HL-60 (cell line): ENCODE measurements at regions not wholly inside any gene's neighbourhood (a gene's known extent, or its start where the extent isn't known, plus 50 kb on each side); places are given as distances from the start of the nearest gene placed in this dataset.

ENCODE experiments used
- DNase-seq, 2 experiments: peaks; one replicate each; pipeline ENCODE4 v3.0.0-alpha.2; 2010 to 2020; ENCODE audit warnings: low read depth in 1 of 2, low spot score in 1 of 2
- H3K27ac ChIP-seq: fragments of 250-450 bp; sonication (Bioruptor Pico); replicated peaks from 2 replicates; pipeline ENCODE4 v1.5.1; 2020; ENCODE audit warnings: mild to moderate bottlenecking, moderate library complexity
- H3K27me3 ChIP-seq: fragments of 250-450 bp; sonication (Bioruptor Pico); 2 replicates; pipeline ENCODE4 v1.5.1; 2021; ENCODE audit warnings: mild to moderate bottlenecking, moderate library complexity; ENCODE audit not compliant: insufficient read depth, poor library complexity, severe bottlenecking
- H3K4me3 ChIP-seq: replicated peaks from 2 replicates; pipeline ENCODE4 v1.5.1; 2011; ENCODE audit warnings: mild to moderate bottlenecking, control low read depth, low read length; ENCODE audit not compliant: insufficient read depth
- GABPA ChIP-seq: IDR thresholded peaks from 2 replicates; pipeline ENCODE4 v1.6.1; 2012; ENCODE audit warnings: low read depth
- POLR2AphosphoS5 ChIP-seq: IDR thresholded peaks from 2 replicates; pipeline ENCODE4 v1.6.1; 2012; ENCODE audit warnings: low read depth
- SPI1 ChIP-seq: IDR thresholded peaks from 2 replicates; pipeline ENCODE4 v1.6.1; 2012; ENCODE audit warnings: low read depth, mild to moderate bottlenecking, borderline replicate concordance
- TF ChIP-seq, protein P1 (sequence below): IDR thresholded peaks from one replicate; pipeline ENCODE4 v1.5.1; 2011; ENCODE audit warnings: low read length, control low read depth, inconsistent platforms; ENCODE audit not compliant: insufficient read depth
- TF ChIP-seq, protein P2 (sequence below): IDR thresholded peaks from 2 replicates; pipeline ENCODE4 v1.6.1; 2012; ENCODE audit warnings: low read depth; ENCODE audit not compliant: insufficient replicate concordance

DNA sequence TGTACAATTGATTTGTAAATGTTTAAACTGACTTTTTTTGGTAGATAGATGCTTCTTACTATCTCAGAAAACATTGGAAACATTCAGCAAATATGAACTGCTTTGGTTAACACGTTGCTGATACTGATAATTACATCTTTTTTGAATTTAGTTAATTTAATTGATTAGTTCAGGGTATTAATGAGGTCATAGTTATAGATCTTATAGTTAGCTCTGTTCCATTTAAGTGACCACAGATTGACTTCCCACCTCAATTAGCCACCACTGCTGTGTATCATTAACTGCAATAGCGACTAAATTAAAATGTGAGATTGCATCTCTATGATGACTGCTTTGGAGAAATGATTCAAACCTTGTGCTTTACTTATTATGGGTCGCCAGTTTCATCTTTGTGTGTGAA lies 407.1 kb upstream of the EDIL3 start:
- no peak overlapping the region for H3K4me3 ChIP-seq
- no peak for DNase-seq
- no peak overlapping the region for H3K27ac ChIP-seq
- no peak for TF ChIP-seq SPI1
- TF ChIP-seq GABPA: no peak
- TF ChIP-seq, protein P1, sequence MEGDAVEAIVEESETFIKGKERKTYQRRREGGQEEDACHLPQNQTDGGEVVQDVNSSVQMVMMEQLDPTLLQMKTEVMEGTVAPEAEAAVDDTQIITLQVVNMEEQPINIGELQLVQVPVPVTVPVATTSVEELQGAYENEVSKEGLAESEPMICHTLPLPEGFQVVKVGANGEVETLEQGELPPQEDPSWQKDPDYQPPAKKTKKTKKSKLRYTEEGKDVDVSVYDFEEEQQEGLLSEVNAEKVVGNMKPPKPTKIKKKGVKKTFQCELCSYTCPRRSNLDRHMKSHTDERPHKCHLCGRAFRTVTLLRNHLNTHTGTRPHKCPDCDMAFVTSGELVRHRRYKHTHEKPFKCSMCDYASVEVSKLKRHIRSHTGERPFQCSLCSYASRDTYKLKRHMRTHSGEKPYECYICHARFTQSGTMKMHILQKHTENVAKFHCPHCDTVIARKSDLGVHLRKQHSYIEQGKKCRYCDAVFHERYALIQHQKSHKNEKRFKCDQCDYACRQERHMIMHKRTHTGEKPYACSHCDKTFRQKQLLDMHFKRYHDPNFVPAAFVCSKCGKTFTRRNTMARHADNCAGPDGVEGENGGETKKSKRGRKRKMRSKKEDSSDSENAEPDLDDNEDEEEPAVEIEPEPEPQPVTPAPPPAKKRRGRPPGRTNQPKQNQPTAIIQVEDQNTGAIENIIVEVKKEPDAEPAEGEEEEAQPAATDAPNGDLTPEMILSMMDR: no peak
- TF ChIP-seq, protein P2, sequence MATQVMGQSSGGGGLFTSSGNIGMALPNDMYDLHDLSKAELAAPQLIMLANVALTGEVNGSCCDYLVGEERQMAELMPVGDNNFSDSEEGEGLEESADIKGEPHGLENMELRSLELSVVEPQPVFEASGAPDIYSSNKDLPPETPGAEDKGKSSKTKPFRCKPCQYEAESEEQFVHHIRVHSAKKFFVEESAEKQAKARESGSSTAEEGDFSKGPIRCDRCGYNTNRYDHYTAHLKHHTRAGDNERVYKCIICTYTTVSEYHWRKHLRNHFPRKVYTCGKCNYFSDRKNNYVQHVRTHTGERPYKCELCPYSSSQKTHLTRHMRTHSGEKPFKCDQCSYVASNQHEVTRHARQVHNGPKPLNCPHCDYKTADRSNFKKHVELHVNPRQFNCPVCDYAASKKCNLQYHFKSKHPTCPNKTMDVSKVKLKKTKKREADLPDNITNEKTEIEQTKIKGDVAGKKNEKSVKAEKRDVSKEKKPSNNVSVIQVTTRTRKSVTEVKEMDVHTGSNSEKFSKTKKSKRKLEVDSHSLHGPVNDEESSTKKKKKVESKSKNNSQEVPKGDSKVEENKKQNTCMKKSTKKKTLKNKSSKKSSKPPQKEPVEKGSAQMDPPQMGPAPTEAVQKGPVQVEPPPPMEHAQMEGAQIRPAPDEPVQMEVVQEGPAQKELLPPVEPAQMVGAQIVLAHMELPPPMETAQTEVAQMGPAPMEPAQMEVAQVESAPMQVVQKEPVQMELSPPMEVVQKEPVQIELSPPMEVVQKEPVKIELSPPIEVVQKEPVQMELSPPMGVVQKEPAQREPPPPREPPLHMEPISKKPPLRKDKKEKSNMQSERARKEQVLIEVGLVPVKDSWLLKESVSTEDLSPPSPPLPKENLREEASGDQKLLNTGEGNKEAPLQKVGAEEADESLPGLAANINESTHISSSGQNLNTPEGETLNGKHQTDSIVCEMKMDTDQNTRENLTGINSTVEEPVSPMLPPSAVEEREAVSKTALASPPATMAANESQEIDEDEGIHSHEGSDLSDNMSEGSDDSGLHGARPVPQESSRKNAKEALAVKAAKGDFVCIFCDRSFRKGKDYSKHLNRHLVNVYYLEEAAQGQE: no peak
- no peak for TF ChIP-seq POLR2AphosphoS5
- H3K27me3 ChIP-seq: no peaks in the 10 kb centered on the region

DNA sequence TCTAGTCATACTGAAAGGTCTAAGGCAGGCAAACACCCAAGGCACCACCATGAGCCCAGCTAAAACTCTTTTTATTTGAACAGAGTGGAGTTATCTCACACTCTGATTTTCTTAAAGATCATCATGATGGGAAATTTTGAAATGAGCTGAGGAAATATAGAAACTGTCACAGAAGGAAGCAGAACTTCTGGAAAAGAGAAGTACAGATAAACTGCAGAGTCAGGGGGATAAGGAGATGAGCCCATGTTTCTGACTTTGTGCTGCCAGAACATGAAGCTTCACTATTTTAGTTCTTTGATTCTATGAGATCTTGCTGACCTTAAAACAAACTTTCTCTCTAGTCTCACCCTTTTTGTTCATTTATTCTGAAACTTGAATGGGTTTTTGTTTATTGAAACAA lies 406.5 kb upstream of the EDIL3 start:
- TF ChIP-seq SPI1 (no peak), POLR2AphosphoS5 (no peak), GABPA (no peak)
- TF ChIP-seq, protein P1: no peak
- TF ChIP-seq, protein P2: no peak
- no peak for DNase-seq
- Histone ChIP-seq H3K4me3 (no peak overlapping the region), H3K27me3 (no peaks in the 10 kb centered on the region), H3K27ac (no peak overlapping the region)

DNA sequence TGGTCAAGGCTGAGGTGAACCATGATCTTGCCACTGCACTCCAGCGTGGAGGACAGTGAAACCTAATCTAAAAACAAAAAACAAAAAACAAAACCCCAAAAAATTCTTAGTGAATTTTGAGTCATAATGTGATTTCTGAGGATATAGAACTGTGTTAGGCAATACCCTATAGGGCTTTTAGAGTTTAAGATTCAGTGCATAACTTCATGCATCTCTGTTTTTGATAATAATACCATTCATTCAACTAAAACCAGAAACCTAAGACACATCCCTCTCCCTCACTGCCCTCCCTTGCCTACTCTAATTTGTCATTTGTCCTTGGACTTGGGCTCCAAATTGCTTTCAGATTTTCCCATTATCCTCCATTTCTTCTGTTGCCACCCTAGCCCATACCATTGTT lies 405.7 kb upstream of the EDIL3 start:
- no peak overlapping the region for H3K4me3 ChIP-seq
- TF ChIP-seq, protein P2: no peak
- TF ChIP-seq SPI1 (no peak), POLR2AphosphoS5 (no peak), GABPA (no peak)
- TF ChIP-seq, protein P1: no peak
- no peak overlapping the region for H3K27ac ChIP-seq
- no peaks in the 10 kb centered on the region for H3K27me3 ChIP-seq
- DNase-seq: no peak
